H1 (cell line): ENCODE measurements at regions not wholly inside any gene's neighbourhood (a gene's known extent, or its start where the extent isn't known, plus 50 kb on each side); places are given as distances from the start of the nearest gene placed in this dataset.

ENCODE experiments used
- CTCF ChIA-PET: fragments of 300-600 bp; sonication (Branson Sonifier 250); formaldehyde crosslinking; loops from one replicate; lab custom pipeline; 2021; ENCODE audit not compliant: partially characterized antibody; lab: Charles Lee
- POLR2A ChIA-PET: fragments of 300-600 bp; sonication (Branson Sonifier 250); formaldehyde crosslinking; loops from one replicate; lab custom pipeline; 2021; ENCODE audit warnings: inconsistent platforms; ENCODE audit not compliant: partially characterized antibody; lab: Charles Lee
- DNase-seq, 2 experiments: peaks; one replicate each; pipeline versions ENCODE4 v3.0.0 to v3.0.0-alpha.2; 2010 to 2022; ENCODE audit warnings: low spot score in 2 of 2, low read depth in 1 of 2, mixed read lengths in 1 of 2
- FAIRE-seq: peaks from 2 replicates; lab custom pipeline; 2011; peaks lifted over from hg19 to GRCh38; lab: Jason Lieb, UNC
- H2AFZ ChIP-seq: 2 replicates; pipeline ENCODE4 v1.8.1; 2012; ENCODE audit warnings: low read length, inconsistent platforms
- H2AK5ac ChIP-seq: 2 replicates; pipeline ENCODE4 v1.6.1; 2013; ENCODE audit warnings: low read depth, low read length
- H2BK120ac ChIP-seq: replicated peaks from 2 replicates; pipeline ENCODE3; 2013; ENCODE audit warnings: low read depth, low read length, inconsistent platforms
- H2BK12ac ChIP-seq: 2 replicates; pipeline ENCODE4 v1.6.1; 2013; ENCODE audit warnings: low read depth, low read length
- H2BK15ac ChIP-seq: 2 replicates; pipeline ENCODE4 v1.6.1; 2013; ENCODE audit warnings: low read length
- H2BK20ac ChIP-seq: 2 replicates; pipeline ENCODE4 v1.6.1; 2013; ENCODE audit warnings: low read length
- H2BK5ac ChIP-seq: 2 replicates; pipeline ENCODE4 v1.6.1; 2013; ENCODE audit warnings: low read depth, low read length
- H3K14ac ChIP-seq: 2 replicates; pipeline ENCODE4 v1.6.1; 2013; ENCODE audit warnings: inconsistent platforms; ENCODE audit not compliant: insufficient read length
- H3K18ac ChIP-seq: 2 replicates; pipeline ENCODE4 v1.6.1; 2013; ENCODE audit warnings: low read length; ENCODE audit errors: extremely low read depth
- H3K23ac ChIP-seq: 2 replicates; pipeline ENCODE4 v1.6.1; 2013; ENCODE audit warnings: inconsistent platforms; ENCODE audit not compliant: insufficient read length
- H3K23me2 ChIP-seq: 2 replicates; pipeline ENCODE4 v1.6.1; 2013; ENCODE audit warnings: low read depth, low read length
- H3K27ac ChIP-seq: 2 replicates; pipeline ENCODE4 v1.6.1; 2011; ENCODE audit warnings: low read depth, low read length, inconsistent platforms
- H3K27me3 ChIP-seq, 4 experiments: replicated peaks in 1 of 4; 1 replicate in 1 of 4; 2 replicates in 3 of 4; pipeline versions ENCODE4 v1.6.1 to v1.8.1; 2011 to 2013; ENCODE audit warnings: low read length in 3 of 4, mild to moderate bottlenecking in 3 of 4, inconsistent platforms in 2 of 4, mixed read lengths in 2 of 4, moderate library complexity in 1 of 4; ENCODE audit not compliant: control insufficient read depth in 3 of 4, insufficient read depth in 3 of 4; ENCODE audit errors: extremely low read depth in 1 of 4
- H3K36me3 ChIP-seq, 4 experiments: 2 replicates each; pipeline versions ENCODE4 v1.6.1 to v1.8.1; 2011 to 2013; ENCODE audit warnings: mild to moderate bottlenecking in 4 of 4, low read length in 3 of 4, moderate library complexity in 2 of 4, control low read depth in 1 of 4, inconsistent platforms in 1 of 4; ENCODE audit not compliant: insufficient read depth in 4 of 4, control insufficient read depth in 2 of 4
- H3K4ac ChIP-seq: replicated peaks from 2 replicates; pipeline ENCODE3; 2013; ENCODE audit warnings: low read length, low read depth, mixed read lengths, inconsistent platforms; ENCODE audit not compliant: insufficient read length
- H3K4me1 ChIP-seq, 4 experiments: replicated peaks in 1 of 4; 1 replicate in 1 of 4; 2 replicates in 3 of 4; pipeline versions ENCODE4 v1.6.1 to v1.8.1; 2011 to 2013; ENCODE audit warnings: low read length in 3 of 4, inconsistent platforms in 2 of 4, mixed read lengths in 1 of 4; ENCODE audit not compliant: insufficient read depth in 4 of 4, control insufficient read depth in 3 of 4
- H3K4me2 ChIP-seq, 2 experiments: 2 replicates each; pipeline versions ENCODE4 v1.6.1 to v1.8.1; 2011 to 2013; ENCODE audit warnings: low read depth in 2 of 2, low read length in 2 of 2, control low read depth in 1 of 2, inconsistent platforms in 1 of 2, mild to moderate bottlenecking in 1 of 2; ENCODE audit not compliant: insufficient read depth in 1 of 2
- H3K4me3 ChIP-seq, 4 experiments: fragments of 200-600, 300-600 bp in 1 of 4; sonication (generic), shearing (Covaris generic), sonication (Bioruptor Twin) in 1 of 4; 2 replicates each; pipeline versions ENCODE4 v1.5.1 to v1.8.1; 2011 to 2016; ENCODE audit warnings: low read length in 4 of 4, low read depth in 3 of 4, control low read depth in 2 of 4, inconsistent platforms in 2 of 4, mild to moderate bottlenecking in 2 of 4, mixed read lengths in 1 of 4, moderate library complexity in 1 of 4; ENCODE audit not compliant: insufficient read depth in 2 of 4; ENCODE audit errors: extremely low read depth in 1 of 4
- H3K56ac ChIP-seq: replicated peaks from 2 replicates; pipeline ENCODE3; 2013; ENCODE audit warnings: low read depth, mild to moderate bottlenecking, mixed read lengths, low read length, inconsistent platforms; ENCODE audit not compliant: insufficient read length
- H3K79me1 ChIP-seq: 2 replicates; pipeline ENCODE4 v1.6.1; 2013; ENCODE audit warnings: low read depth, low read length, control low read depth
- H3K79me2 ChIP-seq, 2 experiments: 2 replicates each; pipeline versions ENCODE4 v1.6.1 to v1.8.1; 2012 to 2013; ENCODE audit warnings: low read length in 2 of 2, mild to moderate bottlenecking in 2 of 2, inconsistent platforms in 1 of 2; ENCODE audit not compliant: insufficient read depth in 2 of 2, control insufficient read depth in 1 of 2
- H3K9ac ChIP-seq, 4 experiments: replicated peaks in 1 of 4; 1 replicate in 1 of 4; 2 replicates in 3 of 4; pipeline versions ENCODE4 v1.6.1 to v1.8.1; 2011 to 2013; ENCODE audit warnings: low read depth in 3 of 4, low read length in 3 of 4, control low read depth in 2 of 4, mild to moderate bottlenecking in 2 of 4, moderate library complexity in 2 of 4, inconsistent platforms in 1 of 4; ENCODE audit errors: extremely low read depth in 1 of 4
- H3K9me3 ChIP-seq, 2 experiments: 2 replicates each; pipeline versions ENCODE4 v1.6.1 to v1.8.1; 2012 to 2013; ENCODE audit warnings: mild to moderate bottlenecking in 2 of 2, moderate library complexity in 2 of 2, control low read depth in 1 of 2, inconsistent platforms in 1 of 2, low read depth in 1 of 2, low read length in 1 of 2, mixed read lengths in 1 of 2; ENCODE audit not compliant: insufficient read depth in 2 of 2
- H4K20me1 ChIP-seq, 2 experiments: replicated peaks in 1 of 2; 2 replicates each; pipeline versions ENCODE3 to v1.8.1; 2011 to 2013; ENCODE audit warnings: inconsistent platforms in 2 of 2, low read length in 2 of 2, mild to moderate bottlenecking in 1 of 2; ENCODE audit not compliant: insufficient read depth in 2 of 2, control insufficient read depth in 1 of 2
- H4K5ac ChIP-seq: 2 replicates; pipeline ENCODE4 v1.6.1; 2013; ENCODE audit warnings: low read length, low read depth, mixed read lengths, inconsistent platforms; ENCODE audit not compliant: insufficient read length
- H4K8ac ChIP-seq: 2 replicates; pipeline ENCODE4 v1.8.0; 2013; ENCODE audit warnings: mild to moderate bottlenecking, moderate library complexity, low read length, inconsistent platforms; ENCODE audit not compliant: insufficient read depth; ENCODE audit errors: extremely low read depth
- H4K91ac ChIP-seq: replicated peaks from 2 replicates; pipeline ENCODE3; 2013; ENCODE audit warnings: low read length, mixed read lengths, inconsistent platforms; ENCODE audit not compliant: insufficient read length
- BACH1 ChIP-seq: IDR thresholded peaks from 2 replicates; pipeline ENCODE4 v1.6.1; 2012; ENCODE audit warnings: low read length, improper control_type of control experiment
- CBX8 ChIP-seq: fragments of 300-800, 300-1000 bp; sonication (generic); IDR thresholded peaks from 2 replicates; pipeline ENCODE4 v1.7.1; 2016; ENCODE audit warnings: low read depth, low read length, borderline replicate concordance
- CEBPB ChIP-seq: IDR thresholded peaks from 2 replicates; pipeline ENCODE4 v1.6.1; 2012; ENCODE audit warnings: low read depth, low read length
- CREB1 ChIP-seq: IDR thresholded peaks from 2 replicates; pipeline ENCODE4 v1.6.1; 2012; ENCODE audit warnings: inconsistent platforms
- KDM5A ChIP-seq: fragments of 200-600 bp; IDR thresholded peaks from 2 replicates; pipeline ENCODE4 v1.7.1; 2012; ENCODE audit warnings: mild to moderate bottlenecking, low read length, inconsistent platforms, mixed read lengths
- MAFK ChIP-seq: IDR thresholded peaks from 2 replicates; pipeline ENCODE4 v1.6.1; 2012; ENCODE audit warnings: low read depth, mild to moderate bottlenecking, improper control_type of control experiment, low read length
- NANOG ChIP-seq: IDR thresholded peaks from 2 replicates; pipeline ENCODE4 v1.6.1; 2011; ENCODE audit warnings: low read length, low read depth, mild to moderate bottlenecking, inconsistent platforms; ENCODE audit not compliant: insufficient read depth, poor library complexity, severe bottlenecking
- RAD21 ChIP-seq, 2 experiments: IDR thresholded peaks in 1 of 2; conservative IDR thresholded peaks in 1 of 2; 2 replicates each; pipeline ENCODE4 v1.6.1; 2011; ENCODE audit warnings: low read depth in 2 of 2, low read length in 2 of 2, improper control_type of control experiment in 1 of 2, inconsistent platforms in 1 of 2, mild to moderate bottlenecking in 1 of 2, moderate library complexity in 1 of 2
- RXRA ChIP-seq: IDR thresholded peaks from 2 replicates; pipeline ENCODE4 v1.6.1; 2011; ENCODE audit warnings: low read depth, mild to moderate bottlenecking, low read length, moderate library complexity; ENCODE audit not compliant: insufficient read depth
- SIX5 ChIP-seq: IDR thresholded peaks from 2 replicates; pipeline ENCODE4 v1.6.1; 2011; ENCODE audit warnings: mild to moderate bottlenecking, low read depth, low read length
- SUZ12 ChIP-seq: fragments of 200-600 bp; sonication (generic); IDR thresholded peaks from 2 replicates; pipeline ENCODE4 v1.6.1; 2012; ENCODE audit warnings: mild to moderate bottlenecking, inconsistent platforms, low read length, moderate library complexity, mixed read lengths
- TBP ChIP-seq: IDR thresholded peaks from 2 replicates; pipeline ENCODE4 v1.6.1; 2011; ENCODE audit warnings: low read depth, low read length, improper control_type of control experiment
- WGBS, 2 experiments: shearing (Covaris generic) in 1 of 2; methylation state at CpG; one replicate each; pipeline versions ENCODE4 v1.1.6 to v1.1.7; 2013 to 2015; ENCODE audit warnings: low lambda C conversion rate in 2 of 2, mixed read lengths in 2 of 2, inconsistent platforms in 1 of 2, low coverage in 1 of 2, missing lambda C conversion rate in 1 of 2; ENCODE audit not compliant: insufficient replicate concordance in 2 of 2, insufficient coverage in 1 of 2, insufficient read length in 1 of 2; ENCODE audit errors: extremely low coverage in 1 of 2, missing lambda C conversion rate in 1 of 2; 5-methylcytosine and 5-hydroxymethylcytosine counted together

- no peak overlapping the region for H3K56ac ChIP-seq
- no peaks in the 10 kb centered on the region for H3K27me3 ChIP-seq
- no peaks in the 10 kb centered on the region for H3K36me3 ChIP-seq
- no peaks in the 10 kb centered on the region for H3K79me1 ChIP-seq
- no peak overlapping the region for H2BK12ac ChIP-seq
- no peaks in the 10 kb centered on the region for H4K20me1 ChIP-seq
- no peak overlapping the region for H3K4ac ChIP-seq
- ChIA-PET POLR2A (no interaction called here), CTCF (no interaction called here)
- H3K4me3 ChIP-seq: no peak overlapping the region
- H3K9ac ChIP-seq: no peak overlapping the region
- H3K18ac ChIP-seq: no peak overlapping the region
- no peak overlapping the region for H3K14ac ChIP-seq
- no peaks in the 10 kb centered on the region for H3K9me3 ChIP-seq
- FAIRE-seq: no peak
- no peak overlapping the region for H4K91ac ChIP-seq
- H4K5ac ChIP-seq: no peak overlapping the region
- no peak overlapping the region for H2AFZ ChIP-seq
- no peaks in the 10 kb centered on the region for H3K79me2 ChIP-seq
- H3K4me1 ChIP-seq: no peaks in the 10 kb centered on the region
- no peak overlapping the region for H4K8ac ChIP-seq
- TF ChIP-seq TBP: no peak
- no peak for TF ChIP-seq CREB1
- TF ChIP-seq RXRA: no peak
- TF ChIP-seq CBX8: no peak
- TF ChIP-seq CEBPB: no peak
- TF ChIP-seq SIX5: no peak
- TF ChIP-seq NANOG: no peak
- no peak for TF ChIP-seq SUZ12
- TF ChIP-seq KDM5A: no peak
- no peak for TF ChIP-seq RAD21 (IDR thresholded peaks at IDR 0.05 in 1 of 2, conservative IDR thresholded peaks at IDR 0.05 in 1 of 2; ENCODE audit: low read depth in 2 of 2, low read length in 2 of 2)
- TF ChIP-seq MAFK: no peak
- no peak for TF ChIP-seq BACH1
- TF ChIP-seq, all 59 proteins: peak for 0
- no peak overlapping the region for H2BK120ac ChIP-seq
- no peak overlapping the region for H2BK5ac ChIP-seq
- no peaks in the 10 kb centered on the region; the same call in 1 of the 2 replicates for H3K23me2 ChIP-seq
- WGBS, 2 experiments: 88% methylated on average over 3 of the region's 3 CpGs; no CpG with 5 or more reads in 1 of the 2 experiments
- H3K27ac ChIP-seq: no peak overlapping the region
- H3K23ac ChIP-seq: no peak overlapping the region
- no peak overlapping the region for H2BK20ac ChIP-seq
- no peak for DNase-seq
- no peak overlapping the region for H2BK15ac ChIP-seq
- H3K4me2 ChIP-seq: no peak overlapping the region
- no peak overlapping the region for H2AK5ac ChIP-seq
Observed at GRCh38 chr3:101946906-101947305, 97.6 kb downstream of the NFKBIZ start.
